ENCODE measurements at regions not wholly inside any gene's neighbourhood (a gene's known extent, or its start where the extent isn't known, plus 50 kb on each side); places are given as distances from the start of the nearest gene placed in this dataset.
A peak's percentile ranks its signal among the peaks of the same experiment; 100 is the strongest.
"Not testable (repeated sequence)": the region's sequence is repeated elsewhere in the genome, so short reads cannot be mapped to it uniquely, and the experiment has no call there.

DNA sequence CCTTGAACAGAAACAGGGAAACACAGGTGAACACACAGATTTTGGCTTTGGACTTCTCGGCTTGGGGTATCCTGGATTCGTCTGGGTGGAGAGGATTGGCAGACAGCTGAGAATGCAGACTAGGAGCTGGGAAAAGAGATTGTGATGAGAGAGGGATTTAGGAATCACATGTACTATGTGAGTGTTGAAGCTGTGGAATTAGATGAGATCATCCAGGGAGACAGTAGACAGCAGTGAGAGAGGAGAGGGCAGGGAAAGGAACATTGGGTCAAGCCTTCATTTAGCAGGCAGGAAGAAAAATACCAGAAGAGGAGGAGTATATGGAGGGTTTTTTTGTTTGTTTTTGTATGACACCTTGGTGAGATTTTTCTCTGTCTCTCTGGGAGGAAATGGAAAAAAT is 262.1 kb upstream of the TBL1XR1 start:
- peaks cover 7 to 13% of the 10 kb centered on the region in 2 donors for H3K4me1 ChIP-seq
- H3K27me3 ChIP-seq: no peaks in the 10 kb centered on the region
- ATAC-seq (peak; percentile 59), DNase-seq (no peak)
- H3K36me3 ChIP-seq: no peaks in the 10 kb centered on the region
- H3K27ac ChIP-seq: peak overlapping the region in 1 of 2 donors; percentile 60
- H3K4me3 ChIP-seq: no peak overlapping the region
- no peak for TF ChIP-seq CTCF (IDR thresholded peaks at IDR 0.05)
- H3K9me3 ChIP-seq: peaks cover 0 to 13% of the 10 kb centered on the region in 2 donors
- intact Hi-C loops (cut with DNase I): no loop called here

- no peak for ATAC-seq
- peaks cover 0 to 13% of the 10 kb centered on the region in 2 donors for H3K9me3 ChIP-seq
- no peak for TF ChIP-seq CTCF (IDR thresholded peaks at IDR 0.05)
- H3K4me1 ChIP-seq: peaks cover 7 to 18% of the 10 kb centered on the region in 2 donors
- intact Hi-C loops (cut with DNase I): no loop called here
- no peaks in the 10 kb centered on the region for H3K27me3 ChIP-seq
- peak overlapping the region in 1 of 2 donors; percentile 22 for H3K27ac ChIP-seq
- DNase-seq: no peak
- no peak overlapping the region for H3K4me3 ChIP-seq
- no peaks in the 10 kb centered on the region for H3K36me3 ChIP-seq
Measured at GRCh38 chr3:177460047-177460446, 262.8 kb upstream of the TBL1XR1 start.

- peaks cover 7 to 18% of the 10 kb centered on the region in 2 donors for H3K4me1 ChIP-seq
- no peak overlapping the region for H3K4me3 ChIP-seq
- no peak overlapping the region for H3K27ac ChIP-seq
- no peak for ATAC-seq
- TF ChIP-seq CTCF (IDR thresholded peaks at IDR 0.05): no peak
- no peaks in the 10 kb centered on the region for H3K27me3 ChIP-seq
- no peak for DNase-seq
- intact Hi-C loops (cut with DNase I): no loop called here
- H3K9me3 ChIP-seq: peaks cover 0 to 13% of the 10 kb centered on the region in 2 donors
- no peaks in the 10 kb centered on the region for H3K36me3 ChIP-seq
Measured at GRCh38 chr3:177461765-177462164, 264.5 kb upstream of the TBL1XR1 start.

GRCh38 chr3:177463341-177463740 is 266.1 kb upstream of the TBL1XR1 start:
- H3K36me3 ChIP-seq; H3K27me3 ChIP-seq; H3K9me3 ChIP-seq; intact Hi-C loops (cut with DNase I); DNase-seq; H3K27ac ChIP-seq; H3K4me3 ChIP-seq; ATAC-seq: not testable (repeated sequence)
- H3K4me1 ChIP-seq: peaks cover 7 to 18% of the 10 kb centered on the region in 2 donors

- H3K4me1 ChIP-seq: peaks cover 7 to 18% of the 10 kb centered on the region in 2 donors
- no peak overlapping the region for H3K4me3 ChIP-seq
- DNase-seq (no peak), ATAC-seq (peak; percentile 70)
- intact Hi-C loops (cut with DNase I): no loop called here
- no peaks in the 10 kb centered on the region for H3K9me3 ChIP-seq
- H3K27ac ChIP-seq: peak overlapping the region in 1 of 2 donors; percentile 23
- H3K27me3 ChIP-seq: no peaks in the 10 kb centered on the region
- TF ChIP-seq CTCF (IDR thresholded peaks at IDR 0.05): no peak
- H3K36me3 ChIP-seq: no peaks in the 10 kb centered on the region
Measured at GRCh38 chr3:177463863-177464262, 266.6 kb upstream of the TBL1XR1 start.
